ENCODE measurements at regions not wholly inside any gene's neighbourhood (a gene's known extent, or its start where the extent isn't known, plus 50 kb on each side); places are given as distances from the start of the nearest gene placed in this dataset.

DNA sequence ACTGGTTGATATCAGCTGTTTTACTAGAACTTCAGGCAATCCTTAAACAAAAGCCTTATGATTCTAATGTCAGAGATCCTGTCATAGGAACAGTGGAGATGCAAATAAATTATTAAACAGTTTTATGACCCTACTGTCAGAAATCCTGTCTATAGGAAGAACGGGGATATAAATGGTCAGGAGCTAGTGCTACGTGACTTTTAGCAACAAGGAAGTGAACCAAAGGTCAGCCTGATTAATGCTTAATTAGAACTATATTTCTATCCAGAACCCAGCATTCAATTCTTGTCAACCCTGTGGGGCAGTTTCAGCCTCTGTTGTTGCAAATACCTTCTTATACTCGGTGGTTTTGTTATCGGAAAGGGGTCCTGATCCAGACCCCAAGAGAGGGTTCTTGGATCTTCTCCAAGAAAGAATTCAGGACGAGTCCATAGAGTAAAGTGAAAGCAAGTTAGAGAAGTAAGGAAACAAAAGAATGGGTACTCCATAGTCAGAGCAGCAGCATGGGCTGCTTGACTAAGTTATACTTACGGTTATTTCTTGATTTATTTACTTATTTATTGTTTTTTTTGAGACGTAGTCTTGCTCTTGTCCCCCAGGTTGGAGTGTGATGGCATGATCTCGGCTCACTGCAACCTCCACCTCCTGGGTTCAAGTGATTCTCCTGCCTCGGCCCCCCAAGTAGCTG is 59.9 kb upstream of the RNU6-1 start:
- no peak overlapping the region for H2BK20ac ChIP-seq (ENCODE audit: low read depth, low read length, poor library complexity, severe bottlenecking)
- H3K4me1 ChIP-seq (ENCODE audit: insufficient read depth, low read length): peaks cover 2% of the 10 kb centered on the region; the same call in 1 of the 2 replicates
- H3K79me2 ChIP-seq (ENCODE audit: insufficient read depth, low read length): no peaks in the 10 kb centered on the region
- H3K4ac ChIP-seq (ENCODE audit: low read depth, low read length): no peak overlapping the region
- no peak overlapping the region for H4K8ac ChIP-seq (replicated peaks; ENCODE audit: insufficient read length, low read depth, low read length)
- H2AK5ac ChIP-seq (ENCODE audit: insufficient read length, low read length): no peak overlapping the region
- no peaks in the 10 kb centered on the region for H3K27me3 ChIP-seq (ENCODE audit: insufficient read depth, low read length)
- no peak overlapping the region for H3K9ac ChIP-seq (ENCODE audit: extremely low read depth, insufficient read length, low read length)
- no peak overlapping the region for H2AFZ ChIP-seq (ENCODE audit: low read length)
- H3K4me2 ChIP-seq (ENCODE audit: insufficient read depth, insufficient read length, low read length): no peak overlapping the region
- H4K5ac ChIP-seq (ENCODE audit: insufficient read length, low read depth, low read length): no peak overlapping the region
- H2BK15ac ChIP-seq (ENCODE audit: low read depth, low read length): no peak overlapping the region
- Mint-ChIP-seq H3K27me3 (ENCODE audit: low read depth) (no peaks in the 10 kb centered on the region), H3K9me3 (peaks cover 21 to 23% of the 10 kb centered on the region in 2 experiments), H3K4me1 (peaks cover 10 to 13% of the 10 kb centered on the region in 2 experiments), H3K27ac (no peak overlapping the region), H3K4me3 (no peak overlapping the region), H3K36me3 (ENCODE audit: insufficient read depth in 1 of 3, low read depth in 3 of 3) (peaks cover 0 to 24% (median 5%) of the 10 kb centered on the region in 3 experiments; a peak in 5 of 7 replicates)
- no peaks in the 10 kb centered on the region for H4K20me1 ChIP-seq (ENCODE audit: control insufficient read depth, insufficient read depth, insufficient read length)
- no peak overlapping the region for H2BK5ac ChIP-seq (ENCODE audit: insufficient read length, low read length)
- H3K56ac ChIP-seq (ENCODE audit: insufficient read length, low read depth, low read length): no peak overlapping the region
- H3K9me3 ChIP-seq (ENCODE audit: control insufficient read depth, low read depth, low read length): no peaks in the 10 kb centered on the region
- no CpG with 5 or more reads among the region's 9 CpGs for WGBS (ENCODE audit: extremely low coverage, insufficient read length, low lambda C conversion rate)
- no peak overlapping the region for H2BK12ac ChIP-seq (ENCODE audit: insufficient read length, low read depth, low read length)
- H3K27ac ChIP-seq (ENCODE audit: insufficient read length, low read depth, low read length): no peak overlapping the region
- no peak overlapping the region for H3K14ac ChIP-seq (ENCODE audit: insufficient read depth, low read length)
- H4K91ac ChIP-seq (ENCODE audit: insufficient read length, low read depth, low read length): no peak overlapping the region
- H3K23ac ChIP-seq (ENCODE audit: insufficient read length, low read depth, low read length): no peak overlapping the region
- H3K18ac ChIP-seq (ENCODE audit: insufficient read length, low read depth, low read length): no peak overlapping the region
- no peaks in the 10 kb centered on the region for H3K79me1 ChIP-seq (ENCODE audit: insufficient read depth, low read depth, low read length, poor library complexity, severe bottlenecking)
- no peak for TF ChIP-seq CTCF (conservative IDR thresholded peaks at IDR 0.05)
- H3T11ph ChIP-seq (ENCODE audit: low read length): no peak overlapping the region
- no peaks in the 10 kb centered on the region for H3K23me2 ChIP-seq (ENCODE audit: insufficient read length, low read depth, low read length, poor library complexity, severe bottlenecking)
- DNase-seq: no peak
- no peak overlapping the region for H2BK120ac ChIP-seq (ENCODE audit: low read depth, low read length, poor library complexity, severe bottlenecking)
